Activated CD4-positive, alpha-beta memory T cell treated with anti-CD3 and anti-CD28 coated beads for 36 hours (primary cell): ENCODE measurements at regions not wholly inside any gene's neighbourhood (a gene's known extent, or its start where the extent isn't known, plus 50 kb on each side); places are given as distances from the start of the nearest gene placed in this dataset.
"Not testable (repeated sequence)": the region's sequence is repeated elsewhere in the genome, so short reads cannot be mapped to it uniquely, and the experiment has no call there.

Experiments
- CTCF ChIA-PET: fragments of 350-600 bp; sonication (Branson Sonifier 250); formaldehyde crosslinking; loops from one replicate; lab custom pipeline; 2021; ENCODE audit warnings: antibody characterized with exemption, inconsistent platforms; lab: Charles Lee
- POLR2A ChIA-PET: fragments of 350-600 bp; sonication (Branson Sonifier 250); formaldehyde crosslinking; loops from one replicate; lab custom pipeline; 2021; ENCODE audit warnings: antibody characterized with exemption; lab: Charles Lee
- DNase-seq: peaks from one replicate; pipeline ENCODE4 v3.0.0-alpha.2; 2020
- H3K27ac Mint-ChIP-seq: one replicate; pipeline ENCODE4 v1.8.0; 2021; ENCODE audit warnings: mixed read lengths
- H3K27me3 Mint-ChIP-seq: one replicate; pipeline ENCODE4 v1.8.0; 2021; ENCODE audit warnings: mixed read lengths
- H3K36me3 Mint-ChIP-seq: one replicate; pipeline ENCODE4 v1.8.0; 2021; ENCODE audit warnings: mixed read lengths
- H3K4me1 Mint-ChIP-seq: one replicate; pipeline ENCODE4 v1.8.0; 2021; ENCODE audit warnings: low read depth, mixed read lengths
- H3K4me3 Mint-ChIP-seq: one replicate; pipeline ENCODE4 v1.8.0; 2021; ENCODE audit warnings: mild to moderate bottlenecking, mixed read lengths
- H3K9me3 Mint-ChIP-seq: one replicate; pipeline ENCODE4 v1.8.0; 2021; ENCODE audit warnings: mixed read lengths
- intact Hi-C: fragments of 100-400 bp; cut with micrococcal nuclease; formaldehyde crosslinking; loops from one replicate; pipeline ENCODE4 v1.15.1; 2023

DNA sequence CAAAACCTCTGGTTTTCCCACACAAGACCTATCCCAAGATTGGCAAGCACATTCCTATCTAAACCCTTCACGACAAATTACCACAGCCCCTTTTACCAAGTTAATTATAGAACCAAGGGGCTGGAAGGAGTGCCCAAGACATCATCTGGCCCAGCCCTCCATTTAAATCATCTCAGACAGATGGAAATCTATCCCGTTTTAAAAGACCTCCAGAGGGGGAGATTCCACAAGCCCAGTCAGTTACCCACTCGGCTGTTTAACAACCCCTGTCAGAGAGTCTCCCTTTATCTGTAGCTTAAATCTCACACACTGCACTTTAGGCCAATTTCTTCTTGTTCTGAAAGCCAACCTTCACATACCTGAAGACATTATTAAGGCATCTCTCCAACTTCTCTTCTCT lies 179.1 kb upstream of the MEIS1 start:
- POLR2A ChIA-PET, result no interaction called here
- DNase-seq, result no peak
- intact Hi-C loops, result no loop called here
- Mint-ChIP-seq H3K27me3 (no peaks in the 10 kb centered on the region), H3K4me1 (no peaks in the 10 kb centered on the region), H3K9me3 (no peaks in the 10 kb centered on the region), H3K27ac (no peak overlapping the region), H3K4me3 (no peak overlapping the region), H3K36me3 (no peaks in the 10 kb centered on the region)
- CTCF ChIA-PET, result no interaction called here

DNA sequence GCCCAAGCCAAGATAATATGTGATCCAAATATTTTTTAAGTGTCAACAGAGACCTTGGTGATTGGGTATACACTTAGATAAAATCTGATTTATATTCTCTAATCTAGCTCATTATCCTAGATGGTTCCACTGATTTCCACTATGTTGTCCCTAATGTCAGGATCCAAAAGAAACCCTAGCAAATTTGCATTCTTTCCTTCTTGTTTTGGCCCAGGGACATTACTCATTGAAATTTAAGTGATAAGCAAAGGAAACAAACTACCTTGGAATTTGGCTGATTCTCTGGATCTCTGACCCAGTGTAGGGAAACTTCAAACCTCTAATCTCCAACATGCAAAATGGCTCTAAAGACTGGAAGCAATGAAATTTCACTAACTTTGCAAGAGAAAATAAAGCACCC lies 179.8 kb upstream of the MEIS1 start:
- H3K4me3 Mint-ChIP-seq, result no peak overlapping the region
- ChIA-PET CTCF (no interaction called here), POLR2A (no interaction called here)
- DNase-seq, result no peak
- intact Hi-C loops, result no loop called here
- no peak overlapping the region for H3K27ac Mint-ChIP-seq
- no peaks in the 10 kb centered on the region for H3K27me3 Mint-ChIP-seq
- no peaks in the 10 kb centered on the region for H3K36me3 Mint-ChIP-seq
- H3K4me1 Mint-ChIP-seq, result no peaks in the 10 kb centered on the region
- no peaks in the 10 kb centered on the region for H3K9me3 Mint-ChIP-seq

DNA sequence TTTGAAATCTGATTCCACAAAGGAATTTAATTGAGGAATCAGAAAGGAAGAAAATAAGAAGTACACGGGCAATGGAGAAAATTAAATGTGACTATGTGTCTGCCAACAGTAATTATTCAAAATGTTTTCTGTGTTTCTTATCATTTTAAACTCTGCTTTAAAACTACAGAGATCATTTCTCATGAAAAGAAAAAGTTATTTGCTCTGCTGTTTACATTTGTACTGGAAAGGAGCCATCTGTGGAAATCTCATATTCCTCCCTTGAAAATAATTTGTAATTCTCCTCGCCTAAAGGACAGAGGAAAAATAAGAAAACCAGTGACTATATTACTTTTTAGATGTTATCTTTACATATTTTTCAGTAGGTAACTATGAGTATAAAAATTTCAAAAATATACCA lies 181.9 kb upstream of the MEIS1 start:
- POLR2A ChIA-PET, result no interaction called here
- H3K36me3 Mint-ChIP-seq, result no peaks in the 10 kb centered on the region
- H3K4me1 Mint-ChIP-seq, result no peaks in the 10 kb centered on the region
- no peaks in the 10 kb centered on the region for H3K9me3 Mint-ChIP-seq
- no peak for DNase-seq
- H3K27me3 Mint-ChIP-seq, result no peaks in the 10 kb centered on the region
- intact Hi-C loops, result no loop called here
- CTCF ChIA-PET, result no interaction called here
- H3K27ac Mint-ChIP-seq, result no peak overlapping the region
- no peak overlapping the region for H3K4me3 Mint-ChIP-seq

DNA sequence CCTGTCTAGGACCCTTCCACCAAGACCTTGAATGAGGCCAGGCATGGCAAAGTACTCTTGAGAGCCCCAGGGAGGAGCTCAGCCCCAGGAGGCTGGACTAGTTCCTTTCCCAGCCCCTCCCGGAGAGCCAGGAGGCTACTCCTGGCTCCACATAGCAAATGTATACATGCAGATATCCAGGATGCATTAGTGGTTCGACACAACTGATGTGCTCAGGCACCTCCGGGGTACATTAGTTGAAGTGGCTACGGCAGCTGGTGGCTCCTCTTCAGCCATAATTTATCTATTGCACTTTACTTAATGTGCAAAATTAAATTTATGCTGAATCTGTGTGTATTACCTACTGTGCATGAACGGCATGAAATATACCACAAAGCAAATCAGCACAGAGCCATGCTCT lies 182.8 kb upstream of the MEIS1 start:
- Mint-ChIP-seq H3K9me3 (no peaks in the 10 kb centered on the region), H3K4me3 (no peak overlapping the region), H3K27me3 (no peaks in the 10 kb centered on the region), H3K36me3 (no peaks in the 10 kb centered on the region), H3K27ac (no peak overlapping the region), H3K4me1 (no peaks in the 10 kb centered on the region)
- intact Hi-C loops, result no loop called here
- POLR2A ChIA-PET, result no interaction called here
- no peak for DNase-seq
- CTCF ChIA-PET, result no interaction called here

DNA sequence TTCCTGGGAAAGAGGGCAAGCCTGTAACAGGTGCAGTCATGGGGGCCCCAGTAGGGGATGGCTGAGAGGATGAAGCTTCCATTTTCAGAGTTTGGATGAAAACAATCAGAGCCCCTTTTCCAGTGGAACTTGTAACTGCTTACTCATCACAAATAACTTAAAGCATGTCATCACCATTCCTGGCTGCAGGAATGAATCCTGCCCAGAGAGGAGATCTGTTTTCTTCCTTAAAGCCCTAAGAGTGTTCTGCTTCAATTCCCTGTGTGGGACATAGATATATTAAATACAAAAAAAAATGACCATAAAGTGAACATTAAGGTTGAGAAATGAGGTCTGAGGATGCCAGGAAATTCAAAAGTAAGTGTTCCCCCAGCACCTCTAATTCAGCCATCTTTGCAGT lies 183.4 kb upstream of the MEIS1 start:
- Mint-ChIP-seq H3K4me1 (no peaks in the 10 kb centered on the region), H3K4me3 (no peak overlapping the region), H3K27ac (no peak overlapping the region), H3K9me3 (no peaks in the 10 kb centered on the region), H3K36me3 (no peaks in the 10 kb centered on the region), H3K27me3 (no peaks in the 10 kb centered on the region)
- no peak for DNase-seq
- intact Hi-C loops, result no loop called here
- ChIA-PET POLR2A (no interaction called here), CTCF (no interaction called here)

DNA sequence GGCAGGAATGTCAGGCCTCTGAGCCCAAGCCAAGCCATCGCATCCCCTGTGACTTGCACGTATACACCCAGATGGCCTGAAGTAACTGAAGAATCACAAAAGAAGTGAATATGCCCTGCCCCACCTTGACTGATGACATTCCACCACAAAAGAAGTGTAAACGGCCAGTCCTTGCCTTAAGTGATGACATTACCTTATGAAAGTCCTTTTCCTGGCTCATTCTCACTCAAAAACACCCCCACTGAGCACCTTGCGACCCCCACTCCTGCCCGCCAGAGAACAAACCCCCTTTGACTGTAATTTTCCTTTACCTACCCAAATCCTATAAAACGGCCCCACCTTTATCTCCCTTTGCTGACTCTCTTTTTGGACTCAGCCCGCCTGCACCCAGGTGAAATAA lies 185.8 kb upstream of the MEIS1 start:
- H3K27ac Mint-ChIP-seq, H3K9me3 Mint-ChIP-seq, H3K36me3 Mint-ChIP-seq, CTCF ChIA-PET, POLR2A ChIA-PET, H3K4me1 Mint-ChIP-seq, DNase-seq, H3K4me3 Mint-ChIP-seq, intact Hi-C loops, H3K27me3 Mint-ChIP-seq: not testable (repeated sequence)

DNA sequence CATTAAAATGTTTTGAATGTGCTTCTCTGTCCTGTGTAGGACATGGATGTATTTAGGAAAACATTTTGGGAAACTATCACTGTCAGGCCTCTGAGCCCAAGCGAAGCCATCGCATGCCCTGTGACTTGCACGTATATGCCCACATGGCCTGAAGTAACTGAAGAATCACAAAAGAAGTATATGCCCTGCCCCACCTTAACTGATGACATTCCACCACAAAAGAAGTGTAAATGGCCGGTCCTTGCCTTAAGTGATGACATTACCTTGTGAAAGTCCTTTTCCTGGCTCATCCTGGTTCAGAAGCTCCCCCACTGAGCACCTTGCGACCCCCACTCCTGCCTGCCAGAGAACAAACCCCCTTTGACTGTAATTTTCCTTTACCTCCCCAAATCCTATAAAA lies 191.1 kb upstream of the MEIS1 start:
- H3K4me3 Mint-ChIP-seq, H3K36me3 Mint-ChIP-seq, H3K4me1 Mint-ChIP-seq, CTCF ChIA-PET, intact Hi-C loops, H3K27ac Mint-ChIP-seq, H3K9me3 Mint-ChIP-seq, H3K27me3 Mint-ChIP-seq, DNase-seq, POLR2A ChIA-PET: not testable (repeated sequence)

DNA sequence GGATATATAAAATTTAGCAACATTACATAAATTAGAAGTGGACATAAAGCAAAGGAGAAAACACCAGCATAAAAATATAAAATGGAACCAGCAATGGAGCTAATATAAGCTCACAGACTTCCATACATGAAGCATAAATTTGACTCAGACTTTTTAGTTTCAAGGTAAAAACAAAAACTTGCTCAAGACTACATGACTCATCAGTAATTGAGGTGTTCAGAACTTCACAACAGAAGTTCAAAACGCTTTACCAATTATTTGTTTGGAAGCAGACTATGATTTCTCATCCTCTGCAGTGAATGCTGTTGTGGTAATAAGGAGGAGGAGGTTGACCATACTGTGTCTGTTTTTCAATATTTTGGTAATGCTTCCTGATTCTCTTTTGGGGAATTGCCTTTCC lies 192.0 kb upstream of the MEIS1 start:
- H3K9me3 Mint-ChIP-seq, result not testable (repeated sequence)

DNA sequence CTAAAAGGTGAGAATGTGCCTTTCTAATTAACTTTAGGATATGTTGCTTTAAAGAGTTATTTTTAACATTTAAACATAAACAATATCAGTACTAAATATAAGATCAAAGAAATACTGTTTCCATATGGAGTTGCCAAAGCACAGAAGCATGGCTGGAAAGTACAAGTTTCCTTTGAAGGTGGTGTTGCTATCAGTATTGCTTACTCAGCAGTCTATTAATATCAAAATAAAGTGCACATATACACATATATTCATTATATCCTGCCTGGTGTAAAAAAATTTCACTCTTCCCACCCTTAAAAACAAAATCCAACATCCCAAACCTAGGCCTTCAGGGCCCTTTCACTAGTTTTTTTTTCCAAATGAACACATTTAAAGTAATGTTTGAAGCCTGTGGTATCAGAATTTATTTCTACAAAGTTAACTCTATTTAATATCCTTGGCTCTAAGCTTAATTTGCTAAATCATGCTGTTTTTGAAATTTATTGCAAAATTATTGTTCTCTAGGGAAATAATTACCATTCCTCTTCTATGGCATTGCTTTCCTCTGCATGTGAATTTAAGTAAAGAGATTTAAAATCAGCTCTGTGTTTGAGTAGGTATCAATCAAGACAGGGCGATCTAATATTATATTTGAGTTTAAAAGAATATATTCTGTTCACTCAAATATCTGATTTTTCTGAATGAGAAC lies 192.7 kb upstream of the MEIS1 start:
- Mint-ChIP-seq H3K4me1 (no peaks in the 10 kb centered on the region), H3K36me3 (no peaks in the 10 kb centered on the region), H3K27me3 (no peaks in the 10 kb centered on the region), H3K27ac (no peak overlapping the region), H3K4me3 (no peak overlapping the region), H3K9me3 (no peaks in the 10 kb centered on the region)
- no peak for DNase-seq
- ChIA-PET POLR2A (no interaction called here), CTCF (no interaction called here)
- intact Hi-C loops, result no loop called here

More for the DNA sequence above, 192.0 kb upstream of the MEIS1 start:
- POLR2A ChIA-PET, H3K27me3 Mint-ChIP-seq, CTCF ChIA-PET, DNase-seq, H3K4me1 Mint-ChIP-seq, H3K27ac Mint-ChIP-seq, H3K4me3 Mint-ChIP-seq, H3K36me3 Mint-ChIP-seq, intact Hi-C loops: not testable (repeated sequence)

DNA sequence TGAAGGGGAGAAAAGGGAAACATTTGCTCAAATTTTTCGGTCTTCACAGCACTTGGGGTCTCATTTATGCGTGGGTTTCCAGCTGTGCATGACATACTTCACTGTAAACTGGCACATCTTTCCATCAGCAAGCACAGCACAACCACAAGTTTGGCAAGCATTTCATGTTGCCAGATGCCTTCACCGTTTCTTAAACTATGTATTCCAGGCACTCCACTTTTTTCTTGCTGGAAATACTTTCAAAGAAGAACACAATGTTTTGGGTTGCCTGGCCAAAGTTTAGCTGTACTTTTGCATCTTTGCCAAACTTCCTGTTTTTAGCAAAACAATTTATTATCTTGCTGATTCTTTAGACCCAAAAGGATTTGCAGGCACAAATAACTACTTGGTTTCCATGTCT lies 194.6 kb upstream of the MEIS1 start:
- intact Hi-C loops, result no loop called here
- no peak for DNase-seq
- Mint-ChIP-seq H3K27ac (no peak overlapping the region), H3K4me3 (no peak overlapping the region), H3K27me3 (no peaks in the 10 kb centered on the region), H3K36me3 (no peaks in the 10 kb centered on the region), H3K9me3 (no peaks in the 10 kb centered on the region), H3K4me1 (no peaks in the 10 kb centered on the region)
- POLR2A ChIA-PET, result no interaction called here
- CTCF ChIA-PET, result no interaction called here

DNA sequence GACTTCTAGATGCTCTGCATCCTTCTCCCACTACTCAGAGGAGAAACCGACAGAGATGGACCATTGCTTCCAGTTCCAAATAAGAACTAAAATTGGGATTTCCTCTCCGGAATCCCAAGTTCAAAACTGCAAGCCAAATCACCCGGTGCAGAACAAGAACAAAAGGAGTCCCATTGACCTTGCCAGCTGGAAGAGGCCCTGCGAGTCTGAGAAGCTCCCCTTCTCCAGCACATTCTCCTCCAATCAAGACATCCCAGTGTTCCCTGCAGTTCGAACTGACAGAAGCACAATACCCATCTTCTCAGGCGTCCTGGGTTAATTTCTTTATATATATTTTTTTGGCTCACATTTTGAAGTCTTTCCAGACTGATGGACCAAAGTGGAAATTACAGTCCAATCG lies 195.3 kb upstream of the MEIS1 start:
- H3K36me3 Mint-ChIP-seq, result no peaks in the 10 kb centered on the region
- CTCF ChIA-PET, result no interaction called here
- H3K9me3 Mint-ChIP-seq, result no peaks in the 10 kb centered on the region
- POLR2A ChIA-PET, result no interaction called here
- no peaks in the 10 kb centered on the region for H3K27me3 Mint-ChIP-seq
- no peaks in the 10 kb centered on the region for H3K4me1 Mint-ChIP-seq
- DNase-seq, result no peak
- intact Hi-C loops, result no loop called here
- no peak overlapping the region for H3K27ac Mint-ChIP-seq
- H3K4me3 Mint-ChIP-seq, result no peak overlapping the region

DNA sequence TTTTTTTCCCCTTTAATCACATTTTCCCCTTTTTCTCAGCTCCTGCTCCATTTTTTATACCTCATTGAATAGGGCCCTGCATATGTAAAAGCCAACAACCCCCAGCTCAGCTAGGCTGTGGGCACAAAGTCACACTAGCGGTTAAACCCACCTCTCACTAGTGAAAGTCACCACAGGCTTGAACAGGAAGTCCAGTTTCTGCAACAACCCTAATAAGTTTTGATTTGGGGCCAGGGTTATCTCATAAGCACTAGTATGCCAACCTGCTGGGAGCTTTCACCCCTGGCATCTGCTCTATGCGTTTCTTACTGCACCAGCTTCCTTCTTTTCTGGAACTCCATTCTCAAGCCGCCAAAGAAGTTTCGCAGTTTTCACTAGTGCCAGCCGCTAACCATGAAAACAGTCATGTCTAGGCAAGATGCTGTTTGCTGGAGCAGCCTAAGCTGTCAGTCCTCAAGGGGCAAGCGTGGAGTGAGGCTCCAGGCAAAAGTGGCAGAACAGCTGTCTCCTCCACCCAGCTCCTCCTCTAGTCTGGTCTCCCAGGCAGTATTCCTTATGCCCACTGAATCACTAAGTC lies 197.0 kb upstream of the MEIS1 start:
- Mint-ChIP-seq H3K27me3 (no peaks in the 10 kb centered on the region), H3K27ac (no peak overlapping the region), H3K4me3 (no peak overlapping the region), H3K4me1 (no peaks in the 10 kb centered on the region), H3K9me3 (no peaks in the 10 kb centered on the region), H3K36me3 (no peaks in the 10 kb centered on the region)
- intact Hi-C loops, result no loop called here
- ChIA-PET POLR2A (no interaction called here), CTCF (no interaction called here)
- DNase-seq, result no peak
